Superior temporal gyrus (tissue), 1 donor: ENCODE measurements at regions not wholly inside any gene's neighbourhood (a gene's known extent, or its start where the extent isn't known, plus 50 kb on each side); places are given as distances from the start of the nearest gene placed in this dataset.
"Not testable (repeated sequence)": the region's sequence is repeated elsewhere in the genome, so short reads cannot be mapped to it uniquely, and the experiment has no call there.

ENCODE experiments used
- DNase-seq: peaks from one replicate; pipeline ENCODE4 v3.0.0-alpha.2; 2016; ENCODE audit errors: extremely low spot score

GRCh38 chr5:92885950-92886349, 695.1 kb downstream of the NR2F1-AS1 start:
- no peak for DNase-seq

- no peak for DNase-seq
Measured at GRCh38 chr5:92884469-92884868, 696.5 kb downstream of the NR2F1-AS1 start.

GRCh38 chr5:92879806-92880543, 701.0 kb downstream of the NR2F1-AS1 start:
- no peak for DNase-seq

GRCh38 chr5:92874790-92875189, 706.2 kb downstream of the NR2F1-AS1 start:
- DNase-seq, result no peak

- DNase-seq, result no peak
Measured at GRCh38 chr5:92868442-92868841, 712.6 kb downstream of the NR2F1-AS1 start.

GRCh38 chr5:92864591-92864990, 716.4 kb downstream of the NR2F1-AS1 start:
- DNase-seq, result no peak

- DNase-seq, result no peak
Measured at GRCh38 chr5:92863666-92864065, 717.4 kb downstream of the NR2F1-AS1 start.

- no peak for DNase-seq
Measured at GRCh38 chr5:92861531-92862285, 719.3 kb downstream of the NR2F1-AS1 start.

GRCh38 chr5:92860061-92860460, 721.0 kb downstream of the NR2F1-AS1 start:
- DNase-seq, result peak; percentile 41

GRCh38 chr5:92852219-92852618, 728.8 kb downstream of the NR2F1-AS1 start:
- DNase-seq, result no peak

- no peak for DNase-seq
Measured at GRCh38 chr5:92850886-92851285, 730.1 kb downstream of the NR2F1-AS1 start.

- DNase-seq, result no peak
Measured at GRCh38 chr5:92849756-92850155, 731.3 kb downstream of the NR2F1-AS1 start.

GRCh38 chr5:92841604-92842155, 739.3 kb downstream of the NR2F1-AS1 start:
- DNase-seq, result no peak

GRCh38 chr5:92838253-92838652, 742.8 kb downstream of the NR2F1-AS1 start:
- no peak for DNase-seq

GRCh38 chr5:92836855-92837755, 743.9 kb downstream of the NR2F1-AS1 start:
- no peak for DNase-seq

- DNase-seq, result no peak
Measured at GRCh38 chr5:92835712-92836111, 745.3 kb downstream of the NR2F1-AS1 start.

- DNase-seq, result not testable (repeated sequence)
Measured at GRCh38 chr5:92823551-92823950, 757.5 kb downstream of the NR2F1-AS1 start.

- no peak for DNase-seq
Measured at GRCh38 chr5:92822183-92822582, 758.8 kb downstream of the NR2F1-AS1 start.

GRCh38 chr5:92809855-92810465, 771.1 kb downstream of the NR2F1-AS1 start:
- DNase-seq, result no peak

- no peak for DNase-seq
Measured at GRCh38 chr5:92808474-92808873, 772.5 kb downstream of the NR2F1-AS1 start.

GRCh38 chr5:92807085-92807484, 773.9 kb downstream of the NR2F1-AS1 start:
- no peak for DNase-seq
